GM13976 (cell line): ENCODE measurements at regions not wholly inside any gene's neighbourhood (a gene's known extent, or its start where the extent isn't known, plus 50 kb on each side); places are given as distances from the start of the nearest gene placed in this dataset.
"Not testable (repeated sequence)": the region's sequence is repeated elsewhere in the genome, so short reads cannot be mapped to it uniquely, and the experiment has no call there.

ENCODE experiments used
- DNase-seq: peaks from one replicate; pipeline ENCODE4 v3.0.0; 2012; ENCODE audit warnings: low spot score
- in situ Hi-C: fragments of 300-500 bp; cut with MboI; formaldehyde crosslinking; loops from one replicate; pipeline ENCODE4 v1.12.0; 2022; ENCODE audit warnings: low sequenced_read_pairs, mixed read lengths, inconsistent platforms; ENCODE audit not compliant: unreplicated experiment
- TF ChIP-seq, protein P1 (sequence below): IDR thresholded peaks from 2 replicates; pipeline ENCODE4 v1.5.1; 2012; ENCODE audit warnings: borderline replicate concordance, mild to moderate bottlenecking; ENCODE audit not compliant: insufficient read depth; ENCODE audit errors: extremely low read depth, missing control alignments, control extremely low read depth

DNA sequence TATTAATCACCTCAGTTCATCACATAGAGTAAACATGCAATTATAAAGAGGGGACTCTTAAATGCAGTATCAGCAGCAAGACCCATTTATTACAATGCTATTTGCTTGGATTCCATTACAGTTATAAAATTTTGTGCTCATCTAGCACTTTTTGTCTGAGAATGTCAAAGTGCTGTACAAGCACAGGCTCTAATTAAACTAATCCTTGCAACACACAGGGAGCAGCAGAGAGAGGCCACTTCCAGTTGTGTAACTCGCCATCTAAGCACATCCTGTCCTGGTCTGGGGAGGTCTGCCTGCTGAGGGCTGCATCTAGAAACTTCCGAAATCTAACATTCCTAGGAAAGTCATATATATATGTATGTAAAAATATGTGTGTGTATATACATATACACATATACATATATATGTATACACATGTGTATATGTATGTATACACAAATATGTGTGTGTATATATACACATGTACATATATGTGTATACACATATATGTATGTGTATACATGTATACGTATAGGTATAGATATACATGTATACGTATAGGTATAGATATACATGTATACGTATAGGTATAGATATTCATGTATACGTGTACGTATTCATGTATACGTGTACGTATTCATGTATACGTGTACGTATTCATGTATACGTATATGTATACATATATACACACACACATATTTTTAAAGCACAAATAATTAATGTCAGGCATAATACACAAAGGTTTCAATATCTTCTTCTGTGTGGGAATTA, 136.4 kb upstream of the JARID2 start:
- DNase-seq, result no peak
- in situ Hi-C loops, result no loop called here
- TF ChIP-seq, protein P1, sequence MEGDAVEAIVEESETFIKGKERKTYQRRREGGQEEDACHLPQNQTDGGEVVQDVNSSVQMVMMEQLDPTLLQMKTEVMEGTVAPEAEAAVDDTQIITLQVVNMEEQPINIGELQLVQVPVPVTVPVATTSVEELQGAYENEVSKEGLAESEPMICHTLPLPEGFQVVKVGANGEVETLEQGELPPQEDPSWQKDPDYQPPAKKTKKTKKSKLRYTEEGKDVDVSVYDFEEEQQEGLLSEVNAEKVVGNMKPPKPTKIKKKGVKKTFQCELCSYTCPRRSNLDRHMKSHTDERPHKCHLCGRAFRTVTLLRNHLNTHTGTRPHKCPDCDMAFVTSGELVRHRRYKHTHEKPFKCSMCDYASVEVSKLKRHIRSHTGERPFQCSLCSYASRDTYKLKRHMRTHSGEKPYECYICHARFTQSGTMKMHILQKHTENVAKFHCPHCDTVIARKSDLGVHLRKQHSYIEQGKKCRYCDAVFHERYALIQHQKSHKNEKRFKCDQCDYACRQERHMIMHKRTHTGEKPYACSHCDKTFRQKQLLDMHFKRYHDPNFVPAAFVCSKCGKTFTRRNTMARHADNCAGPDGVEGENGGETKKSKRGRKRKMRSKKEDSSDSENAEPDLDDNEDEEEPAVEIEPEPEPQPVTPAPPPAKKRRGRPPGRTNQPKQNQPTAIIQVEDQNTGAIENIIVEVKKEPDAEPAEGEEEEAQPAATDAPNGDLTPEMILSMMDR, result no peak

DNA sequence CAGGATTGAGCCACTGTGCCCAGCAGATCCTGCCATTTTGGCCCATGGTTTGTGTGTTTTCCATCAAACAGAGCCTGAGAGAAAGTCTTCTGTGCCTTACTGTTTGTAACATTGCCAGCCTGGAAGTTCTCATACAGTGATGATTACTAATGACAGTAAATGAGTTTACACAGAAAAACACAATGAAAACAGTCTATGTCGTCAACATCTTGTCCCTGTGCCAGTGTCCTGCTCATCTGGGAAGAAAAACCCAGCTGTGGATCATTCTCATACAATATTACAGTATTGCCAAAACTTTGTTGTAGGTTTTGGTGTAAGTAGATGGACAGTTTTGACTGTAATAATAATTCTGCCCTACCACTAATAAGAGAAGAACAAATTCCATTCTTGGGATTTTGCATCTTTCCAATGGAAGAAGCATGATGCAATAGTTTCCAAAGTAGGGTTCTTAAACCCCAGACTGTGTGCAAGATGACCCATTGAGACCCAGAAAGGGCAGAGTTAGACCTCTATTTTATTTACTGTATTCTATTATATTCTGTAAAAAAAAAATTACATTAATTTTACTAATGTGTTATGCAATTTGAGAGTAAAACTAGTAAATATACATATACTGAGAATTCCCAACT, 135.0 kb upstream of the JARID2 start:
- TF ChIP-seq, protein P1, result no peak
- no peak for DNase-seq
- in situ Hi-C loops, result no loop called here

DNA sequence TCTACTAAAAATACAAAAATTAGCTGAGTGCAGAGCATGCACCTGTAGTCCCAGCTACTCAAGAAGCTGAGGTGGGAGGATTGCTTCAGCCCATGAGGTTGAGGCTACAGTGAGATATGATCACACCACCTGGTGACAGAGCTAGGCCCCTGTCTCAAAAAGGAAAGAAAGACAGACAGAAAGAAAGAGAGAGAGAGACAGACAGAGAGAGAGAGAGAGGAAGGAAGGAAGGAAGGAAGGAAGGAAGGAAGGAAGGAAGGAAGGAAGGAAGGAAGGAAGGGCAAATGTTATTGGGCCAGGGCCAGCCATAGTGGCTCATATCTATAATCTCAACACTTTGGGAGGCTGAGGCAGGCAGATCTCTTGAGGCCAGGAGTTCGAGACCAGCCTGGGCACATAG, 134.3 kb upstream of the JARID2 start:
- DNase-seq, in situ Hi-C loops: not testable (repeated sequence)

DNA sequence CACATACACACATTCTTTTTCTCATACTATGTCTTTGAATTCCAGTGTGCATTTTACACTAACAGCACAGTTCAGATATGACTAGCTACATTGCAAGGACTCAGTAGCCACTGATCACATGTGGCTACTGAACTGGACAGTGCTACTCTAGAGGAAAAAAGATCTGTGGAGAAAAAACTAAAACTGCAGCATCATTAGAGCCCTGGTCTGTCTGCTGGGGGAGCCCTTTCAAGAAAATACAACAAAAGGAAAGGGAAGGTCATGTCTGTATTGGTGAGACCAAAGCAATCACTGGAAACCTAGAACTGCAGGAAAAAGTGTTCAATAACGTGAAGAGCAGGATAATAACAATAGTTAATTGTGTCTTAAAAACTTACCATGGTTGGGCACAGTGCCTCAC, 132.3 kb upstream of the JARID2 start:
- in situ Hi-C loops, result no loop called here
- TF ChIP-seq, protein P1, result no peak
- DNase-seq, result no peak

DNA sequence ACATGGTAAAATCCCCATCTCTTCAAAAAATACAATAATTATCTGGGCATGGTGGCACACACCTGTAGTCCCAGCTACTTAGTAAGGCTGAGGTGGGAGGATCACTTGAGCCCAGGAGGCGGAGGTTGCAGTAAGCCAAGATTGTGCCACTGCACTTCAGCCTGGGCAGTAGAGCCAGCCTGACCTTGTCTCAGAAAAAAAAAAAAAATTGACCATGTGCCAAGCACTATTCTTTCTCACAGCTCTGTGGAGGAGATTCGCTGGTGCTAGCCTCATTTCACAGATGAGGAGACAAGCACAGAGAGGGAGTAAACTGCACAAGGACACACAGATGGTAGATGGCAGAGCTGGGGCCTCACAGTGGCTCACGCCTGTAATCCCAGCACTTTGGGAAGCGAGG, 131.8 kb upstream of the JARID2 start:
- no peak for DNase-seq
- in situ Hi-C loops, result no loop called here
- TF ChIP-seq, protein P1, result no peak

DNA sequence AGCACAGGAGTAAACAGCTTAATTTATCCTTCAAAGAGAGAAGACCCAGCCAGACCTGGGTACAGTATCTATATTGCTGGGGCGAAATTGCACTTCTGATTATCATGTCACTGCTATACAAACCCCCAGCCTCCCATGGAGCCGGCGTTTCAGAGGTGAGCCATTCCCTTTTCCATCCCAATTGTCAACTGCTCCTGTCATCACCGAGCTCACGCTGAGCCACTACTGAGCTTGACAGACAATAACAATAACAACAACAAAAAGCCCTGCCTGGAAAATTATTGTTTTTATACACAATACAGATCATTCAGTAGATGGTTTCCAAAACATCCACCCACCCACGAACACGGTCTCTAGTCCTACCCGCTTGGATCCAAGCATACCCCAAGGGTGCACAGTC, 129.0 kb upstream of the JARID2 start:
- DNase-seq, result no peak
- in situ Hi-C loops, result no loop called here
- TF ChIP-seq, protein P1, result no peak

DNA sequence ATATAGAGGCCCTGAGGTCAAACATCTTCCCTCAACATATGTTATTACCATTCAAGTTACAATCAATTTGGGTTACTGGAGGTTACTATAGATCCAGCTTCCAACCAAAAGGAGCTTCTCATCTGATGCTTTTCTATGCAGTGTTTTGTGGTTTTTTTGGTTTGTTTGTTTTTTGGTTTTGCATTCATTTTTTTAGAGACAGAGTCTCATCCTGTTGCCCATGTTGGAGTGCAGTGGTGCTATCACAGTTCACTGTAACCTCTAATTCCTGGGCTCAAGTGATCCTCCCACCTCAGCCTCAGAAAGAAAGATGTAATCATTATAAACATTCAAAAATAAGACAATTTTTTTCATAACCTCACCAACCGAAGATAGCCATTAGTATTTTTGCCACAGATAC, 124.4 kb upstream of the JARID2 start:
- TF ChIP-seq, protein P1, result no peak
- in situ Hi-C loops, result no loop called here
- DNase-seq, result no peak
